ENCODE measurements at regions not wholly inside any gene's neighbourhood (a gene's known extent, or its start where the extent isn't known, plus 50 kb on each side); places are given as distances from the start of the nearest gene placed in this dataset.
"Not testable (repeated sequence)": the region's sequence is repeated elsewhere in the genome, so short reads cannot be mapped to it uniquely, and the experiment has no call there.

- not testable (repeated sequence) for TF ChIP-seq CTCF (IDR thresholded peaks at IDR 0.05); POLR2AphosphoS5 (IDR thresholded peaks at IDR 0.05; ENCODE audit: low read depth, low read length); SIN3A (IDR thresholded peaks at IDR 0.05; ENCODE audit: borderline replicate concordance, insufficient read depth, low read depth, low read length); REST (IDR thresholded peaks at IDR 0.05; ENCODE audit: insufficient read depth in 1 of 2, low read depth in 2 of 2, low read length in 1 of 2); TCF7L2 (IDR thresholded peaks at IDR 0.05; ENCODE audit: low read depth, low read length)
Observed at GRCh38 chr11:103739074-103739796, 297.2 kb upstream of the DDI1 start.
